ENCODE measurements at regions not wholly inside any gene's neighbourhood (a gene's known extent, or its start where the extent isn't known, plus 50 kb on each side); places are given as distances from the start of the nearest gene placed in this dataset.
"Not testable (repeated sequence)": the region's sequence is repeated elsewhere in the genome, so short reads cannot be mapped to it uniquely, and the experiment has no call there.

GRCh38 chr2:237209885-237210284, 124.2 kb downstream of the COPS8 start:
- H3K27ac ChIP-seq: no peak overlapping the region

DNA sequence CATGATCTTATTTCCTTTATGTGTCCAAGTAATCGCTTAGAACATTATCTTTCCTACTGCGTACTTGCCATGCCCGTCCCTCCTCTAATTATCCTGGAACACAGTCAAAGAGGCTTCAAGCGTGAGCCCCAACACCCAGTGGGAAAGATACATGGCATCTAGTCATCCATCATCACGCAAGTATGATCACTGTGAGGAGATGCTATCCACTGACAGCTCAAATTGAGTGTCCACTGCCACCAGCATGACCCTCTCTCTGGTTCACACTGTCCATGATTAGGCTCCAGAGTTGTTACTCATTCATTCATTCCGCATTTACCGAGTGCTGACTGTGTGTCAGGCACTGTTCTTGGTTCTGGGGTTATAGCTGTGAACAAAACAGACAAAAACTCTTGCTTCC, 124.6 kb downstream of the COPS8 start:
- no peak overlapping the region for H3K27ac ChIP-seq

More at GRCh38 chr2:237209885-237210284, 124.2 kb downstream of the COPS8 start:
- TF ChIP-seq ZFX (IDR thresholded peaks at IDR 0.05): no peak
- TF ChIP-seq, protein P1, sequence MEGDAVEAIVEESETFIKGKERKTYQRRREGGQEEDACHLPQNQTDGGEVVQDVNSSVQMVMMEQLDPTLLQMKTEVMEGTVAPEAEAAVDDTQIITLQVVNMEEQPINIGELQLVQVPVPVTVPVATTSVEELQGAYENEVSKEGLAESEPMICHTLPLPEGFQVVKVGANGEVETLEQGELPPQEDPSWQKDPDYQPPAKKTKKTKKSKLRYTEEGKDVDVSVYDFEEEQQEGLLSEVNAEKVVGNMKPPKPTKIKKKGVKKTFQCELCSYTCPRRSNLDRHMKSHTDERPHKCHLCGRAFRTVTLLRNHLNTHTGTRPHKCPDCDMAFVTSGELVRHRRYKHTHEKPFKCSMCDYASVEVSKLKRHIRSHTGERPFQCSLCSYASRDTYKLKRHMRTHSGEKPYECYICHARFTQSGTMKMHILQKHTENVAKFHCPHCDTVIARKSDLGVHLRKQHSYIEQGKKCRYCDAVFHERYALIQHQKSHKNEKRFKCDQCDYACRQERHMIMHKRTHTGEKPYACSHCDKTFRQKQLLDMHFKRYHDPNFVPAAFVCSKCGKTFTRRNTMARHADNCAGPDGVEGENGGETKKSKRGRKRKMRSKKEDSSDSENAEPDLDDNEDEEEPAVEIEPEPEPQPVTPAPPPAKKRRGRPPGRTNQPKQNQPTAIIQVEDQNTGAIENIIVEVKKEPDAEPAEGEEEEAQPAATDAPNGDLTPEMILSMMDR (conservative IDR thresholded peaks at IDR 0.05): no peak

DNA sequence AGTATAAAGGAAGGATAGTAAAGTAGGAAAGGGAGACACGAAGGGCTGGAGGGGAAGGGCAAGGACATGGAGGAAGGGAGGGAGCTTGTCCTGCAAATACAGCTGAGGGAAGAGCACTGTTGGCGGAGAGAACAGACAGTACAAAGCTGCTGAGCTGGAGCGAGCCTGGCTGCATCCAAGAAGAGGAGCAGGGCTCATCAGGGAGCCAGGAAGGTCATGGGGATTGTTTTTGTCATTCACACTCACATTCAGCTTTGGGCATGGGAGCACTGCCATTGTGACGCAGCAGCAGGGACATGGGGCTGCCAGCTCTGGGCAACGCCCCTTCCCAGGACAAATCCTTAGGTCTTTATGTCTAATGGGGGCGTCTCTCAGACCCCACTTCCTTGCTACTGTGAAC, 125.1 kb downstream of the COPS8 start:
- H3K27ac ChIP-seq: no peak overlapping the region
- TF ChIP-seq ZFX (IDR thresholded peaks at IDR 0.05): no peak
- TF ChIP-seq, protein P1 (conservative IDR thresholded peaks at IDR 0.05): no peak

More for the DNA sequence above, 124.6 kb downstream of the COPS8 start:
- TF ChIP-seq, protein P1 (conservative IDR thresholded peaks at IDR 0.05): no peak
- no peak for TF ChIP-seq ZFX (IDR thresholded peaks at IDR 0.05)

DNA sequence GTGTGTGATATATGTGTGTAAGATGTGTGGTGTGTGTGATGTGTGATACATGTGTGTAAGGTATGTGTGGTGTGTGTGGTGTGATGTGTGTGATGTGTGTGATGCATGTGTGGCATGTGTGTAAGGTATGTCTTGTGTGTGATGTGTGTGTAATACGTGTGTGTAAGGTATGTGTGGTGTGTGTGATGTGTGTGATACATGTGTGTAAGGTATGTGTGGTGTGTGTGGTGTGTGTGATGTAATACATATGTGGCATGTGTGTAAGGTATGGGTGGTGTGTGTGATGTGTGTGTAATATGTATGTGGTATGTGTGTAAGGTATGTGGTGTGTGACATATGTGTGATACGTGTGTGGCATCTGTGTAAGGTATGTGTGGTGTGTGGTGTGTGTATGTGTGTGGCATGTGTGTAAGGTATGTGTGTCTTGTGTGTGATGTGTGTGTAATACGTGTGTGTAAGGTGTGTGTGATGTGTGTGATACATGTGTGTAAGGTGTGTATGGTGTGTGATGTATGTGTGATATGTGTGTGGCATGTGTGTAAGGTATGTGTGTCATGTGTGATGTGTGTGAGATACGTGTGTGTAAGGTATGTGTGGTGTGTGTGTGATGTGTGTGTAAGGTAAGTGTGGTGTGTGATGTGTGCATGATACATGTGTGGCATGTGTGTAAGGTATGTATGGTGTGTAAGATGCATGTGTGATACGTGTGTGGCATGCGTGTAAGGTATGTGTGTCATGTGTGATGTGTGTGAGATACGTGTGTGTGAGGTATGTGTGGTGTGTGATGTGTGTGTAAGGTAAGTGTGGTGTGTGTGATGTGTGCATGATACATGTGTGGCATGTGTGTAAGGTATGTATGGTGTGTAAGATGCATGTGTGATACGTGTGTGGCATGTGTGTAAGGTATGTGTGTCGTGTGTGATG, 126.9 kb downstream of the COPS8 start:
- not testable (repeated sequence) for H3K27ac ChIP-seq

DNA sequence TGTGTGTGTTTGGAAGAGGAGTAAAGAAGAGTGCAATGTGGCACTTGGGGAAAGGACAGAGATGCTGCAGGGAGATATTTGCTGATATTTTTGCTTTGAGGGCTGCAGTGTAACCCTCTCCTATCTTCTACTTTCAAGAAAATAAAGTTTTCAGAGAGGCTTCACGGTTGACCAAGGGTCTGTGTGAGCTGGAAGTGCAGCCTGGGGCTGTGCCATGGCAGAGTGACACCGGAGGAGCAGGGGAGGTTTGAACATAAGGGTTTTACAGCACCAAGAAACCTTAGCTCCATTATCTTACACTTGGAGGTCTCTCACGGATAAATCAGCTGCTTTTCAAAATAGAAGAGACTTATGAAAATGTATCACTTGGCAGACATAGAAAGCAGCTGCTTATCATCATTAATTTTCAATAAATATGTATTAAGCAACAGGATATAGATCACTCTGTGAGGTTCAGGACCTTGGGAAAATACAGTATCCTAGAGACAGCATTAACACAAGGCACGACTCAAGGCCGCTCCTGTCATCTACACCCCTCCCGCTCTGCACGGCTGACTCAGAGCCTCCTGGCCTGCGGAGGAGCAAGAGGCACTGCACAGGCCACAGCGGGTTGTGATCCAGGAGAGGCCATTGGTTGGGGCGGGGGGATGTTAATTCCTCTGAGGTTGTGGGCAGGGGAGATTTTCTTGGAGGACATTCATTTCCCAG, 127.8 kb downstream of the COPS8 start:
- TF ChIP-seq, protein P1 (conservative IDR thresholded peaks at IDR 0.05): no peak
- TF ChIP-seq ZFX (IDR thresholded peaks at IDR 0.05): no peak
- no peak overlapping the region for H3K27ac ChIP-seq

DNA sequence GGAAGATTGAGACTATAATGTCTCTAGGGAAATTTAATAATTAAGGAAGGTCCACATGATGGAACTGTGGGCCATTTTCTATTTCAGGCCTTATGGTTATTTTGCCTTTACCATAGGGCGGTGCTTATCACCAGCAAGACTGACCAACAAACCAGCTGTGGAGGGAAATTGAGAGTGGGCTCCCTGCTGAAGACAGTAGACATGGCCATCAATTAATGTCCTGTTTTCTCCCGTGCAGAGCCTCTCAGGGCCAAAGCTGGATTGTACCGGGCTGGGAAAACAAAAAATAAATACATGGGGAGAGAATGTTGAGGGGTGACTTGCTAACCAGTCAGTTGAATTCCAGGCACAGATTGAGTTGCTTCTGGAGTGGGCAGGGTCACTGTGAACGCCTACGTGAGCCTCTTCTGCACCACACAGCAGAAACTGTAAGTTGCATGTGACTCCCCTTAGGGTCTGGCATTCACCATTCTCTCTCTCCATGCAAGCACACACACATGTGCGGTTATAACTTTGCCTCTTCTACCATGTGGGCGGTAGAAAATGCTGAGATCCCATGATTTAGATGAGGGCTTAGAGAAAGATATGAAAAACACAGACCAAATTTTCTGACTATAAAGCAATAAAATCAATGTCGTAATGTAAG, 128.5 kb downstream of the COPS8 start:
- no peak overlapping the region for H3K27ac ChIP-seq
- TF ChIP-seq, protein P1 (conservative IDR thresholded peaks at IDR 0.05): no peak
- no peak for TF ChIP-seq ZFX (IDR thresholded peaks at IDR 0.05)

GRCh38 chr2:237214963-237215362, 129.3 kb downstream of the COPS8 start:
- TF ChIP-seq, protein P1 (conservative IDR thresholded peaks at IDR 0.05): no peak
- TF ChIP-seq ZFX (IDR thresholded peaks at IDR 0.05): no peak
- no peak overlapping the region for H3K27ac ChIP-seq
